EL (cell line): ENCODE measurements at regions not wholly inside any gene's neighbourhood (a gene's known extent, or its start where the extent isn't known, plus 50 kb on each side); places are given as distances from the start of the nearest gene placed in this dataset.
"Not testable (repeated sequence)": the region's sequence is repeated elsewhere in the genome, so short reads cannot be mapped to it uniquely, and the experiment has no call there.

Experiments
- DNase-seq: peaks from one replicate; pipeline ENCODE4 v3.0.0-alpha.2; 2016

- no peak for DNase-seq
Measured at GRCh38 chr2:102871707-102872106, 109.9 kb downstream of the TMEM182 start.

- no peak for DNase-seq
Measured at GRCh38 chr2:102872388-102872787, 110.6 kb downstream of the TMEM182 start.

DNA sequence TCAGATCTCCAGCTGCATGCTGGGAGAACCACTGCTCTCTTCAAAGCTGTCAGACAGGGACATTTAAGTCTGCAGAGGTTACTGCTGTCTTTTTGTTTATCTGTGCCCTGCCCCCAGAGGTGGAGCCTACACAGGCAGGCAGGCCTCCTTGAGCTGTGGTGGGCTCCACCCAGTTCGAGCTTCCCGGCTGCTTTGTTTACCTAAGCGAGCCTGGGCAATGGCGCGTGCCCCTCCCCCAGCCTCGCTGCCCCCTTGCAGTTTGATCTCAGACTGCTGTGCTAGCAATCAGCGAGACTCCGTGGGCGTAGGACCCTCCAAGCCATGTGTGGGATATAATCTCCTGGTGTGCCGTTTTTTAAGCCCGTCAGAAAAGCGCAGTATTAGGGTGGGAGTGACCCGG is 117.7 kb downstream of the TMEM182 start:
- not testable (repeated sequence) for DNase-seq

- DNase-seq, result no peak
Measured at GRCh38 chr2:102880731-102881130, 118.9 kb downstream of the TMEM182 start.

DNA sequence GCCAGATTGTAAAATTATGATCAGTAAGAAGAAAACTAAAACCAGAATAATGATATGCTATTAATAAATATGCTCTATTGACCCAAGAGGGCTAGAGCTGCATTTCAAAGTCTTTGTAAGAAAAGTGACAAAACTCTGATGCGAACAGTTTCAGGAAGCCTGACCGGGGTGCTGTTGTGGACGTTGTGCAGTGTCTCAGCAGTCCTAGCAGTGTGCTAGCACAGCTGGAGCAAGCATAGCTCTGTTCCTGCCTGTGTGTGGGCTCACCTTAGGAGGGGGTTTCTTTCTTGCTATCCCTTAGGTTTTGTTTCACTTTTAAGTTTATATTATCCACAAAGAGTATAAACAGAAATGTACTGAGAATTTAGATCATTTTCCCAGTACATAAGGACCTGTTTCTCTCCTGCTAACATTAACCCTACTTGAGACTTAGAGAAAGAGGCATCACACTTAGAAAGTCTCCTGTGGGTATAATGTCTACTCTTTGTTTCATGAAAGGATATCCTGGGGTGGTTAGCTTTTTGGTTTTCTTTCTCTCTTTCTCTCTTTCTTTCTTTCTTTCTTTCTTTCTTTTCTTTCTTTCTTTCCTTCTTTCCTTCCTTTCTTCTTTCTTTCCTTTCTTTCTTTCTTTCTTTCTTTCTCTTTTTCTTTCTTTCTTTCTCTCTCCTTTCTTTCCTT is 124.5 kb downstream of the TMEM182 start:
- no peak for DNase-seq

GRCh38 chr2:102888514-102888913 is 126.7 kb downstream of the TMEM182 start:
- DNase-seq, result no peak

DNA sequence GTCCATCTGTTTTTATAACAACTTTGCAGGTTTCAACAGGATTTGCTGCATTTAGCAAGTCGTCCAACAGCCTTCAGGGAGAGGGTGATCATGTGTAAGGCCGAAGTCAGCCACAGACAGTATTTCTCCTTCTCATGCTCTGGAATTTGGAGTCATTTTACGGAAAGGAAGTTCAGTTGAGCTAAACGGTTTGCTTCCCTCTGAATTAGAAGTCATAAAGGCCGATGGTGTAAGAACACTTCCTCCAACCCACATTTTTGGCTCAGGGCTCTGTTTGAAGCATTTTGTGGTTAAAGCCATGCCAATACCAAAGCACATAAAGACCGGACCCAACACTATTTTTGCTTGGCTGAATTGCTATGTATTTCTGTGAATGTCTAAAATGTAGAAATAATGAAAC is 129.5 kb downstream of the TMEM182 start:
- no peak for DNase-seq

DNA sequence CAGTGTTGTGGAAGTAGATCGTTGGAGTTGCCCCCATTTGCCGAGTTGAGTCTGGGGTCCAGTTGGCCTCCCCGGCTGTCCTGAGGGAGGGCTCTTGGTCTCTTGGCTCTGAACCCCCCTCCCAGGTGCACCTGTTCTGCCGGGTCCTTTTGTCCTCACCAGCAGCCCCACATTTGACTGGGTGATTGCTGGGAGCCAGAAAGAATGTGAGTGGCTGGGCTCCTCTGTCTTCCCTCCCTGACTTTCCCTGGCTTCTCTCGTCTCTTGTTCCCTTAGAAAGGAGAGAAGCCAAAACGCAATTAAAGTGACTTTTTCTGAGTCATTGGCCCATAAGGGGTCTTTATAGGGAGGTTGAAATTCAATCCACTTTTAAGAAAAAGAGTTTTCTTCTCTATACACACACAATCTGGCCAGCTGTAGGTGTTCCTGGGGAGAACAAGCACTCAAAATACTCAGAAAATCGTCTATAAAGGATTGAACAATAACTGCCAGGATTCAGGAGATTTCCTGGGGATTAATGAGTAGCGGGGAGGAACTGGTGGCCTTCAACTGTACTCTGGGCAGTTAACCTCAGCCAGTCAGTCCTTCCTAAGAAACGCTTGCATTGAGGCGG is 131.0 kb downstream of the TMEM182 start:
- DNase-seq, result no peak

- DNase-seq, result no peak
Measured at GRCh38 chr2:102893870-102894269, 132.0 kb downstream of the TMEM182 start.

DNA sequence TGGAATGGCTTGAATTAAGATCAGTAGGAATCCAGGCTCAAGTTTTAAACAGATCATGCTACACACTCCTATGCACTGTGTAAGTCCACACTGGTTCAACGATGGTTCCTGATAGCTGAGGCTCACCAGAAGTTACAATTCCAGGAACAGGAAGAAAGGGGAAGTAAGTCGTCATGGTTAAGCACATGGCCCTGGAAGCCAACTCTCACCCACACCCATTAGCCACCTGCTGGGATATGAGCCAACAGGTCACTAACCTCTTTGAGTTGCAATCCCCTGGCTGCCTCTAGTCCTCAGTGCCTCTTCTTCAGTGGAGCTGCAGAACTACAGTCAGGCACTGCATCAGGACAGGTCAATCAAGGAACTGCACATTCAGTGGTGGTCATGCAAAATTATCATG is 133.5 kb downstream of the TMEM182 start:
- DNase-seq, result no peak

DNA sequence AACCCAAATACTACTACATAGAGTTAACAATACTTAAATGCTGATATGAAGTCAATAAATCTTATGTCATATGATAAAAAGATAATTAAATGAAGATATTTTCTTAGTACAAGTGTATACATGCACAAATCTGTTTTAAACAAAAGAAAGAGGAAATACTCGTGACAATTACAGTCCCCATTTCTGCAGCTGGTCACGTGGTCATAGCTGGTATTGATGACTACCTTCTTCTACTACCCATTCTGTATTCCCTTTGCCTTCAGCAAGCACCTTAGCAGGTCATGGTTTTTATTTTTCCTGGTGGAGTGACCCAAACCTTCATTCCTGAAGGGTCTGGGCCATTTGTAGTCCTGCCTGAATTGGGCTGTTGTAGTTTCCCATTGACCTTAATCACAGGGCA is 147.4 kb downstream of the TMEM182 start:
- not testable (repeated sequence) for DNase-seq

DNA sequence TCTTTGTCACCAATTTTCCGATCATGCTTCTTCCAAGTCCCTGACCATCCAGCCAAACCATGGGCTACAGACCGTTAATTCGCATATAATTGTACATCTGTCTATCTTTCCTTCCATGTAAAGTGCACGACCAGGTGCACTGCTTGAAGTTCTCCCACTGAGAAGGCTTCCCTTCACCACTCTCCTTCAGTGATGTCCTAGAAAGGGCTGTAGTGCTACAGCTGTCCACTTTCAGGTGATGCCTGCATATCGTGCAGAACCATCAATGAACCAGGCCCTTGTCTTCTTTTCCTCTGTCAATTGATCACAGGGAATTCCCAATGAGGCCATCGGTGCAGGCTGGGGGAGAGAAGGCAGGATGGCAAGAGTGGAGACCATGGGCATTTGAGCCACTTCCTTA is 148.9 kb downstream of the TMEM182 start:
- DNase-seq, result no peak

- peak; percentile 27 for DNase-seq
Measured at GRCh38 chr2:102915128-102915527, 153.3 kb downstream of the TMEM182 start.

- no peak for DNase-seq
Measured at GRCh38 chr2:102922321-102922720, 160.5 kb downstream of the TMEM182 start.

DNA sequence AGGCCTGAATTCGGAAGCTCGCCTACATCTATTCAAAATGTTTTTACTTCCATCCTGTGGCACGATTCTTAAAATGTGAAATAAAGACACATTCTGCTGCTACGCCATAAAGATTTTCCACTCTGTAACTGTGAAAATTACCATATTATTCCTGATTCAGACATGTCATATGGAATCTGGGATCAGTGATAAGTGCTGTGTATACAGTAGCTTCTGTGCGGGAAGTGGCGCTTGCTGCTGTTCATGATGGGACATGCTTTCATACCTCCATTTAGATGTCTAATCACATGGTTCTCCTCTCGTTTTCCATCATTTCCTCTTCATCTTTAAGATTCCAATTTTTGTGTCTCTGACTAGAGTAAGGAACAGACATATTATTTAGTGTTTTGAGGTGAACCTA is 163.2 kb downstream of the TMEM182 start:
- DNase-seq, result no peak

- no peak for DNase-seq
Measured at GRCh38 chr2:102927854-102928267, 166.0 kb downstream of the TMEM182 start.

DNA sequence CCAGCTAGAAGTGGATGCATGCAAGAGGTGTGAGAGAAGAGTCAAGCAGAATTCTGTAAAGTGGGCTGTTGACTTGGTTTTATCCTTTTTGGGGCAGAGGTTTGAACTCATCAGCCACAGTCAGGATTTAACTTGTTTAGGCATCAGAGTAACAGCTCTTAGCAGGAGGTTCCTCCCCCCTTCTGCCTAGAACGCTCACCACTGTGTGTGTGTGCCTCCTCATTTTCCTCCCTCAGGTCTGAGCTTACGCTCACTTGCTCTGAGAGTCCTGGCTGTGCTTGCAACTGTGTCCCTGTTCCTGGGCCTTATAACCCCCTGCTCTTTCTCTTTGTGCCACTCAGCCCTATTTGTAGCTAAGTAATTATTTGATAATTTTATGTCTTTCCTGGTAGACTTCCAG is 167.9 kb downstream of the TMEM182 start:
- DNase-seq, result no peak

DNA sequence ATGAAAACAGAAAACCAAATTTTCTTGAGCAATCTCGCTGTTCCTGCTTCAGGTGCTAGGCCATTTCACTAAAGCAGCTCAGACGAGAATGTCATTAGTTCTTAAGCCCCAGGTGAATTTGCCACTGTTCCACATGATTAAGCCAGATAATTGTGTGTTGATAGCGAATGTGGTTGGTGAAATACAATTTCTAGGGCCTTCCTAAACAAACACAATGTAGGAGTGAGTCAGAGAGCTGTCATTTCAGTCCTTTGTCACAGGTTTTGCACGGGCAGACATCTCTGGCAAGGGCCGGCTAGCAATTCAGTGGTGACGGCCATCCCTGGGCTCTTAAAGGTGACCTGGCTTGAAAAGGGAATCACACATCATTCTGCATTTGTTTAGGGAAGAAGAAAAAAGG is 170.7 kb downstream of the TMEM182 start:
- no peak for DNase-seq

- DNase-seq, result no peak
Measured at GRCh38 chr2:102939207-102939606, 177.4 kb downstream of the TMEM182 start.

DNA sequence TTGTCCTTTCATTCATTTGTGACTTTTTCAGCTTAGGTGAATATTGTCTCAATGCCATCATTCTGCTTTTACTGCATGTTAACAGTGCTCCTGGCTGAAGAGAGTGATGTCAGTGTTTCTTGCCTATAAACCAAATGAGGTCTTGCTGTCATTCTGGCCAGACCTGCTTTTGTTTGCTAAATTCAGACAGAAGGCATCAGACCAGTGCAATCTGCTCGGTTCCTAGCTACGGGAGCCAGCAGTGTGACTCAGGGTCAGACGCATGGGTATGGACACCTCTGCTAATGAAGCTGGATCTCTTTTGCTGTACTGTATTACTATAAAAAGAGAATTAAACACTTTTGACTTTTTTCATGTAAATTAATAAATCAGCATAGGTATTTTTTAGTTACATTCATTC is 178.9 kb downstream of the TMEM182 start:
- no peak for DNase-seq

- DNase-seq, result no peak
Measured at GRCh38 chr2:102942107-102942506, 180.3 kb downstream of the TMEM182 start.

- DNase-seq, result no peak
Measured at GRCh38 chr2:102943251-102943650, 181.4 kb downstream of the TMEM182 start.

GRCh38 chr2:102950371-102950946 is 188.6 kb downstream of the TMEM182 start:
- no peak for DNase-seq

GRCh38 chr2:102951249-102951648 is 189.4 kb downstream of the TMEM182 start:
- DNase-seq, result no peak

GRCh38 chr2:102967451-102967850 is 205.6 kb downstream of the TMEM182 start:
- DNase-seq, result peak; percentile 5
